WTC11 (cell line): ENCODE measurements at regions not wholly inside any gene's neighbourhood (a gene's known extent, or its start where the extent isn't known, plus 50 kb on each side); places are given as distances from the start of the nearest gene placed in this dataset.

Experiments
- ATAC-seq: fragments of 200-7000 bp; cut with Tn5 transposase; 2 replicates; pipeline ENCODE4 v1.10.0; 2021; ENCODE audit warnings: mild to moderate bottlenecking, moderate library complexity
- CTCF ChIA-PET: fragments of 300-600 bp; sonication (Branson Sonifier 250); formaldehyde crosslinking; loops from one replicate; lab custom pipeline; 2021; ENCODE audit warnings: antibody characterized with exemption; lab: Charles Lee
- POLR2A ChIA-PET: fragments of 350-600 bp; sonication (Branson Sonifier 250); formaldehyde crosslinking; loops from one replicate; lab custom pipeline; 2021; ENCODE audit warnings: antibody characterized with exemption; lab: Charles Lee
- DNase-seq: peaks from one replicate; pipeline ENCODE4 v3.0.0; 2021; ENCODE audit warnings: low spot score
- H3K27ac Mint-ChIP-seq: 2 replicates; pipeline ENCODE4 v1.8.0; 2021; ENCODE audit warnings: mixed read lengths
- H3K27me3 Mint-ChIP-seq: 2 replicates; pipeline ENCODE4 v1.8.0; 2021; ENCODE audit warnings: low read depth, mild to moderate bottlenecking, moderate library complexity, mixed read lengths
- H3K36me3 Mint-ChIP-seq: 2 replicates; pipeline ENCODE4 v1.8.0; 2021; ENCODE audit warnings: mixed read lengths
- H3K4me1 Mint-ChIP-seq: 2 replicates; pipeline ENCODE4 v1.8.0; 2022; ENCODE audit warnings: mixed read lengths
- H3K4me3 Mint-ChIP-seq: 2 replicates; pipeline ENCODE4 v1.8.0; 2021; ENCODE audit warnings: mild to moderate bottlenecking, moderate library complexity, mixed read lengths
- H3K9me3 Mint-ChIP-seq: 2 replicates; pipeline ENCODE4 v1.8.0; 2021; ENCODE audit warnings: mixed read lengths
- AFF4 ChIP-seq: sonication (generic); formaldehyde crosslinking; IDR thresholded peaks from 2 replicates; pipeline ENCODE4 v1.8.1; 2023; ENCODE audit warnings: mild to moderate bottlenecking, missing genetic modification reagents, borderline replicate concordance
- AR ChIP-seq: fragments of 250-450 bp; sonication (Bioruptor Pico); IDR thresholded peaks from 2 replicates; pipeline ENCODE4 v1.9.0; 2021; ENCODE audit warnings: mild to moderate bottlenecking
- ATF6 ChIP-seq: sonication (generic); formaldehyde crosslinking; IDR thresholded peaks from 2 replicates; pipeline ENCODE4 v1.8.1; 2023; ENCODE audit warnings: mild to moderate bottlenecking, missing genetic modification reagents
- E2F5 ChIP-seq: sonication (generic); formaldehyde crosslinking; IDR thresholded peaks from 2 replicates; pipeline ENCODE4 v1.8.1; 2022; ENCODE audit warnings: mild to moderate bottlenecking, moderate library complexity, missing genetic modification reagents
- FOXJ3 ChIP-seq: sonication (generic); formaldehyde crosslinking; IDR thresholded peaks from 2 replicates; pipeline ENCODE4 v1.9.0; 2021; ENCODE audit warnings: missing genetic modification reagents, mild to moderate bottlenecking, borderline replicate concordance
- FOXP1 ChIP-seq: sonication (generic); formaldehyde crosslinking; IDR thresholded peaks from 2 replicates; pipeline ENCODE4 v1.8.0; 2022; ENCODE audit warnings: missing genetic modification reagents, mild to moderate bottlenecking, moderate library complexity, borderline replicate concordance
- GTF2I ChIP-seq: fragments of 250-450 bp; sonication (Bioruptor Pico); conservative IDR thresholded peaks from 2 replicates; pipeline ENCODE4 v1.4.0; 2021; ENCODE audit warnings: mild to moderate bottlenecking
- IRF2 ChIP-seq: sonication (generic); formaldehyde crosslinking; IDR thresholded peaks from 2 replicates; pipeline ENCODE4 v1.8.0; 2022; ENCODE audit warnings: low read depth, missing genetic modification reagents, borderline replicate concordance
- MLX ChIP-seq: sonication (generic); formaldehyde crosslinking; IDR thresholded peaks from 2 replicates; pipeline ENCODE4 v1.8.1; 2023; ENCODE audit warnings: mild to moderate bottlenecking, missing genetic modification reagents, moderate library complexity
- MYBL2 ChIP-seq: sonication (generic); formaldehyde crosslinking; IDR thresholded peaks from 2 replicates; pipeline ENCODE4 v1.8.1; 2023; ENCODE audit warnings: mild to moderate bottlenecking, moderate library complexity, missing genetic modification reagents
- PRDM15 ChIP-seq: sonication (generic); formaldehyde crosslinking; IDR thresholded peaks from 2 replicates; pipeline ENCODE4 v1.8.0; 2022; ENCODE audit warnings: missing genetic modification reagents
- ZBTB43 ChIP-seq: sonication (generic); formaldehyde crosslinking; IDR thresholded peaks from 2 replicates; pipeline ENCODE4 v1.8.1; 2023; ENCODE audit warnings: mild to moderate bottlenecking, missing genetic modification reagents
- ZNF396 ChIP-seq: fragments of 250-450 bp; sonication (Bioruptor Pico); IDR thresholded peaks from 2 replicates; pipeline ENCODE4 v1.8.0; 2021; ENCODE audit warnings: mild to moderate bottlenecking, moderate library complexity, borderline replicate concordance

GRCh38 chr10:10418387-10418786, 599.3 kb upstream of the CELF2 start (continued):
- no peak for TF ChIP-seq PRDM15 (CRISPR knock-in tag)
- no peak for TF ChIP-seq AFF4 (CRISPR knock-in tag)
- no peak for TF ChIP-seq AR (CRISPR knock-in tag)
- no peak for TF ChIP-seq ZNF396
- TF ChIP-seq MYBL2: no peak
- no peak for TF ChIP-seq IRF2 (CRISPR knock-in tag)
- no peak for TF ChIP-seq ATF6 (CRISPR knock-in tag)
- TF ChIP-seq, all 79 proteins: peak for 0

GRCh38 chr10:10421071-10421470, 596.6 kb upstream of the CELF2 start:
- Mint-ChIP-seq H3K27ac (no peak overlapping the region), H3K4me1 (peaks cover 23% of the 10 kb centered on the region), H3K9me3 (peaks cover 12% of the 10 kb centered on the region), H3K36me3 (no peaks in the 10 kb centered on the region), H3K4me3 (no peak overlapping the region), H3K27me3 (no peaks in the 10 kb centered on the region)
- no peak for ATAC-seq
- TF ChIP-seq GTF2I: no peak
- no peak for TF ChIP-seq MLX (CRISPR knock-in tag)
- no peak for TF ChIP-seq ZBTB43 (CRISPR knock-in tag)
- no peak for TF ChIP-seq E2F5 (CRISPR knock-in tag)
- TF ChIP-seq FOXP1 (CRISPR knock-in tag): no peak
- no peak for TF ChIP-seq FOXJ3 (CRISPR knock-in tag)
- POLR2A ChIA-PET: no interaction called here
- no peak for DNase-seq
- CTCF ChIA-PET: no interaction called here
